Astrocyte (in vitro differentiated cells and primary cell): ENCODE measurements at regions not wholly inside any gene's neighbourhood (a gene's known extent, or its start where the extent isn't known, plus 50 kb on each side); places are given as distances from the start of the nearest gene placed in this dataset.

Experiments
- EZH2 ChIP-seq: IDR thresholded peaks from 2 replicates; pipeline ENCODE4 v1.6.1; 2012; ENCODE audit warnings: mild to moderate bottlenecking, low read length, inconsistent platforms; ENCODE audit not compliant: insufficient read depth
- TF ChIP-seq, protein P1 (sequence below): IDR thresholded peaks from 2 replicates; pipeline ENCODE4 v1.5.1; 2011; ENCODE audit warnings: low read depth, mild to moderate bottlenecking, inconsistent platforms, low read length, moderate library complexity; ENCODE audit not compliant: insufficient read depth

- TF ChIP-seq, protein P1, sequence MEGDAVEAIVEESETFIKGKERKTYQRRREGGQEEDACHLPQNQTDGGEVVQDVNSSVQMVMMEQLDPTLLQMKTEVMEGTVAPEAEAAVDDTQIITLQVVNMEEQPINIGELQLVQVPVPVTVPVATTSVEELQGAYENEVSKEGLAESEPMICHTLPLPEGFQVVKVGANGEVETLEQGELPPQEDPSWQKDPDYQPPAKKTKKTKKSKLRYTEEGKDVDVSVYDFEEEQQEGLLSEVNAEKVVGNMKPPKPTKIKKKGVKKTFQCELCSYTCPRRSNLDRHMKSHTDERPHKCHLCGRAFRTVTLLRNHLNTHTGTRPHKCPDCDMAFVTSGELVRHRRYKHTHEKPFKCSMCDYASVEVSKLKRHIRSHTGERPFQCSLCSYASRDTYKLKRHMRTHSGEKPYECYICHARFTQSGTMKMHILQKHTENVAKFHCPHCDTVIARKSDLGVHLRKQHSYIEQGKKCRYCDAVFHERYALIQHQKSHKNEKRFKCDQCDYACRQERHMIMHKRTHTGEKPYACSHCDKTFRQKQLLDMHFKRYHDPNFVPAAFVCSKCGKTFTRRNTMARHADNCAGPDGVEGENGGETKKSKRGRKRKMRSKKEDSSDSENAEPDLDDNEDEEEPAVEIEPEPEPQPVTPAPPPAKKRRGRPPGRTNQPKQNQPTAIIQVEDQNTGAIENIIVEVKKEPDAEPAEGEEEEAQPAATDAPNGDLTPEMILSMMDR, result no peak
- TF ChIP-seq EZH2, result no peak
Measured at GRCh38 chr14:83856334-83856733, 1673.6 kb upstream of the FLRT2 start.
